Nucleus accumbens (tissue), 56 donors: ENCODE measurements at regions not wholly inside any gene's neighbourhood (a gene's known extent, or its start where the extent isn't known, plus 50 kb on each side); places are given as distances from the start of the nearest gene placed in this dataset.
"Not testable (repeated sequence)": the region's sequence is repeated elsewhere in the genome, so short reads cannot be mapped to it uniquely, and the experiment has no call there.

Experiments used
- DNase-seq, 56 donors: peaks; one replicate each; lab custom pipeline; 2025; lab: John Stamatoyannopoulos, UW

DNA sequence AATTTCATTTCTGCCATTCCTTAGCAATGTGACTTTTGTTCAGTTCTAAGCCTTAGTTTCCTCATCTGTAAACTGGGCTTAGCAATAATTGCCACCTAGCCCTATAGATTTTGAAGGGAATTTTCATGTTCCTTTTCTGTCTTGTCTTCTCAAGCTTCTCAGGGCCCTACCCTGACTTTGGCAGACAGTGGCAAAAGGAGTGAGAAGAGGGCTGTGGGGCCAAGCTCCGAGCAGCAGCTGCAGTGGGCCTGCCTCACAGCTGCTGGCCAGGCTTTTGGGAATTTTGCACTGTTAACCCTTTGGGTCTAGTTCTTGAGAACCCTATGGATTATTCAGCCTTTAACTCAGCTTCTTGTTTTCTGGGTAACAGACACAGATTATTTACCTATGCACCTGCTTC lies 67.6 kb upstream of the IGSF1 start:
- DNase-seq, result no peak

DNA sequence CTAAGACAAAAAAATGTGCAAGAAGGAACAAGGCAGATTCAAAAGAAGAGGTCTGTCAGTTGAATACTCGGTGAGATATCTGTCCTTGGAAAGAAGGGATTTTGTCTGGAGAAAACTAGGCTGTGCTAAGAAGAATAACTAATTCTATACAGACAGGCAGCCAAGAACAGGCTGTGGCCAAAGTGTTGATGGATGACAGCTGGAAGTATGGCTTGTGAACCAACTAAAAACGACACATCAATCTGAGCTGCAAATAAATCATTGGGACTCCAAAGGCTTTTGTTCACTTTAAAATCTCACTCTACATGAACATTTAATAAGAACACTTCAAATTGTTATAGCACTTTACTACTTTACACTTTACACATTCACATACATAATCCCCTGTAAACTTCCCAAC lies 70.5 kb upstream of the IGSF1 start:
- DNase-seq, result no peak

DNA sequence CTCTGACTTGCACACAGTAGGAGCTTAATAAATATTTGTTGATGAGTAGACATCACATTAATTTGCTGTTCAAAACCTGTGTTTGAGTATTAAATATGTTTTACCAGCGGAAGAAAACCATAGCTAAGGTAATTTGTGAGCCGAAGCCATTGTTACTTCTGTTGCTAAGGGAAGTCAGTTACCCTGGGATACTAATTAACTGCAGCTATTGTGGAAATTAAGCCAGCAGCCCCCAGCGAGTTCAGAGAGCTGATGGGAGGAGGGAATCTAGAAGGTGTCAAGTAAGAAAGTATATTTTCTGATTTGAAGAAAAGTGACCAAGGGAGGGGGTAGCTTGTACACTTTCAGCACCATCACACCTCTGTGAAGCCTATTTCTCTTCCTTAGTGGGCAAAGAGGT lies 76.7 kb upstream of the IGSF1 start:
- no peak for DNase-seq

DNA sequence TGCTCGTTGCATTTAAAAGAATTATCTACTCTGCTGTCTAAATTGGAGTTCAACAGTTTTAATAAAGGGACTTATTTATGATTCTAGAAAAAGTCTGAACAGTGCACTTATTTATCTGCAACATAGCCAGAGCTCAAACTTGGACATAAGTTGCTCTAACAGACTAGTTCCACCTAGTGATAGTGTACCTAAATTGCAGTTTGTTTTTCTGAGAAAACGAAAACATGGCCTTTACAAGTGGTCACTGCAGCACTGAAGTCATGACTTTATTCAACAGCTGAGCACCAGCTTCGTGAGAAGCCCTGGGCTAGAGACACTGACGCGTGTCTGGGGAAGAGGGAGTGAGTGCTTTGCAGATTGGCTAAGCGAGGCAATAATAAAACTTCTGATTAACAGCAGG lies 77.3 kb upstream of the IGSF1 start:
- peak in 2 of 56 donors; percentile 0 for DNase-seq

DNA sequence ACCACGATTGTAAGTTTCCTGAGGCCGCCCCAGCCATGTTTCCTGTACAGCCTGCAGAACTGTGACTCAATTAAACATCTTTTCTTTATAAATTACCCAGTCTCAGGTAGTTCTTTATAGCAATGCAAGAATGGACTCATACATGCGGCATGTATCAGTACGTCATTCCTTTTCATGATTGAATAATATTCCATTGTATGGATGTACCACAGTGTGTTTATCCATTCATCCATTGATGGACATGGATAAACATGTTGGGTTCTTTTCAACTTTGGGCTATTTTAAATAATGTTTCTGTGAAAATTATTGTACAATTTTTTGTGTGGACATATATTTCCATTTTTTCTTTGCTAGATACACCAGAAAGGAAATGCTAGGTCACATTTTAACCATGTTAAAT lies 99.2 kb upstream of the IGSF1 start:
- DNase-seq, result no peak

DNA sequence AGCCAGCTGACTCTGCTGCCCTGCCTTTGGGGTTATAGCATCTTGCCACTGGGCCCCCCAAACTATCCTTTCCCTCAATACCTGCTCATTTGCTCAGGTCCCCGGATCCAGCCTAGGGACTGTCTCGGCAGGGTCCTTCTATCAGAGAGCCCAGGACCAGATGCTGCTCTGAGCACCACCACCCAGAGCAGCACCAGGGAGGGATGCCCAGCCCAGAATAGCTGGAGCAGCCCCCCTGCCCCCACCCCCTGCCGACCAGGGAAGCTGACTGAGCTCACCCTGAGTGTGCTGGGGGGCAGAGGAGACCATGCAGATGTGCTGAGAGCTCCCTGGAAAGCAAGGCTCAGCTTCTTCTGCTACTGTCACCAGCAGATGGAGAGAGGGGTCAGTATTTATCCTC lies 103.6 kb upstream of the IGSF1 start:
- no peak for DNase-seq

DNA sequence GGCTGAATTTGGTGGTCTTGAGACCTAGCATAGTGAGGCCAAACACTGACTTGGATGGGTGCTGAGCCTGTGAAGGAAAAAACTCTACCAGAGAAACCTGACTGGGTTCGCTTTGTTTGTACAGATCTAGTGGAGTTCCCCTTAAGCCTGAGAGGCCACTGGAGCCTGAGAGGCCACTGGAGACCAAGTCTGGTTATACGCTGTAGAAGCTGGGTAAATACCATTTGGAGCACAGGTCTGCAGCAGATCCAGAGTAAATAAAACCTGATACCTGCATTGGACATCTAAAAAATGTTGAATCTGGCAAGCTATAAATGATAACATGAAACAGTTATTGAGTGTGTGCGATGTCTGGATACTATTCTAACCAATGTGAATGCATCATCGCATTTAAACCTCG lies 104.3 kb upstream of the IGSF1 start:
- no peak for DNase-seq

DNA sequence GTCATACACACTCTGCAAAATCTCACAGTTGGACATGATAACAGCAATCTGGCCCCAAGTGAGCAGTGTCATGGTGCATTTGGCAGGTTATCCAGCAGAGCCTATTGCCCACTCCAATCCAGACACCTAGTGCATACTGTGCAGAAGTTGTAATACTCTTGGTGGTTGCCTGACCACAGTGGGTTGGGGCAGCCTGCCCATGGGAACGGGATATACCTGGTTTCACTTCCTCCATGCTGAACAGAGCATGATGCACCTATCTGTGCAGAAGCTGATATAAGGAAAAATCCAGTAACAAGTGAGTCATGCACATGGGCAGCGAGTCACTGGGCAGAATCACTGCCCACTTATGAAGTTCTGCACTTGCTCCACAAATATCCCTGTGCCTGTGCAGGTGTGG lies 105.3 kb upstream of the IGSF1 start:
- no peak for DNase-seq

DNA sequence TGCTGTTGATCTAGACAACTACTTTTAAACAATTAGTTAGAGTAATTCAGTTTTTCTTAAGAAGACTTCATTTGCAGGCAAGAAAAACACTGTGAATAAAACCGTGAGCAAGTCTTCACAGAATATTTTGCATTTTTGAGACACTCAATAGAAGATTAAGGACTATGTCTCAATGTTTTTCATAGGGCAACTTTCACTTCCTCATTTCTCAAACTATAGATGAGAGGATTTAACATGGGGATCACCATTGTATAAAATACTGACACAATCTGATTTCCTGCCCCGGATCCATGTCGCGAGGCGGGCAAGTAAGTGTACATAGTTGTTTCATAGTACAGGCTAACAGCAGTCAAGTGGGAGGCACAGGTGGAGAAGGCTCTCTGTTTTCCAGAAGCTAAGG lies 108.8 kb upstream of the IGSF1 start:
- DNase-seq, result no peak

DNA sequence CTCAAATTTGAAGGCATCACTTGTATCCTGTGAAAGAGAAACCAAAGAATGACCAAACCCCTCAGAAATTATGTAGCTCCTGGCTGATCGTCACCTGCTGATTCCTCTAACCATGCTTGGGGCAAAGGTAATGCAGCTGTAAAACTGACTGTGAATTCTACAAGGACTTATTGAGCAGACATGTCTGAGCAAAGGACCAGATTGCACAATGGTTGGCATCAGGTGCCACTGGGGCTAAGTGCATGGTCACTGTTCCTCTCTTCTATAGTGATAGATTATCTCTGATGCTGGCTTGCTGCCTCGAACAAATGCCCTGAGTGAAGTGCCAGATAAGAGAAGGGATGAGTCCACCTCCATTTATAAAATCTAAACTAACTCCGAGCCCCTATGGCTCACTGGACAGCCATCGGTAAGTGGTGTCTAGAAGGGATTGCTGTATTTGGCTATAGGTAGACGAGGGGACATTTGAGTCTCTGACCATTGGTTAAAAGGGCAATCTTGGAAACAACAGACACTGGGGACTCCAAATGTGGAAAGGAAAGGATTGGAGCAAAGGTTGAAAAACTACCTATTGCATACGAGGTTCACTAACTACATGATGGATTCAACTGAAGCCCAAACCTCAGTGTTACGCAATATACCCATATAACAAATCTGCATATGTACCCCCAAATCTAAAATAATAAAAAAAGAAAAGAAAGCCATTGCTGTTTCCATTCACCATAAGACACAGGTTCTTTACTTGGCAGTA lies 110.7 kb upstream of the IGSF1 start:
- DNase-seq, result no peak

DNA sequence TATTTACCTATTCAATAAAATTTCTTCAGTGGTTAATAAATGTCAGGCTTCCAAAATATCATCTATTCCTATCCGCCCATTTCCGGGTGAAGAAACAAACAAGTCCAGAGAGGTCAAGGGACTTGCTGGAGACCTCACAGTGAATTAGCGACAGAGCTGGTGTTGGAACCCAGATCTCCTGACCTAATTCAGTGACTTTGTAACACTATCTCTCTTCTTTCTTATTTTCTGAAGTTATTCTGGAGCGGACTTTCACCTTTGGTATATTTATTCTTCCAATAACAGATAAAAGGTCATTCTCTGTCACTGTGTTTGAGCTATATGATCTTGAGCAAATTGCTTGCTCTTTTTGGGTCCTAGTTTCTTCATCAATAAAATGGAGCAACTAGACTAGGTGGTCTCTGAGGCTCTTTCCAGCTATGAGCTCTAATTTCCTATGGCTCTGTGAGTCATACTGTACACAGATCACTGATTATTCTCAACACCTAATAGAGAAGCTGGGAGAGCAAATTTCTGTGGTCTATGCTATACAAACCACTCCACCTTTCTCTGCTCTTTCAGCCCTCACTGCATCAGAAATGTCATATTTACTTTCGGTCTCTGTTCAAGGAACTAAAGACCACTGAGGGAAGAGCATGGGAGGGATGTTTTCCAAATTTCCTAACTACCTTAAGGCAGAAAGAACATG lies 113.2 kb upstream of the IGSF1 start:
- DNase-seq, result no peak

DNA sequence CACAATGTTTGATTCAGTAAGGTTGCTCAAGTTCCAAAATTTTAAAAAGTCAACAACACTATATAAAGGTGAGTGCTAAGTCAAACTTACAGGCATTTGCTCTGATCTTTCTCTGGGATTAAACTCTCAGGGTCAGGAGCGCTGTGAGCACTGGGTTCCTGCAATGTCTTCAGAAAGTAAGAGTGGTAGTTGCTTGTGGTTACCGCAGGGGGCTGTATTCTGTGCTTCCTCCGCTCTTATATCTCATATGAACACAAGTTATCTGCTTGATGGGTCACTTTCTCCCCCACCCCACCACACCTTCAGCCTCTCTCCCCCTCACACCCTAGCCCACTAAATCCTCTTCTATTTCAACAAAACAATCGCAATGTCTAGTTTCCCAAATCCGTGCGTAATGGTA lies 116.4 kb upstream of the IGSF1 start:
- DNase-seq, result no peak

DNA sequence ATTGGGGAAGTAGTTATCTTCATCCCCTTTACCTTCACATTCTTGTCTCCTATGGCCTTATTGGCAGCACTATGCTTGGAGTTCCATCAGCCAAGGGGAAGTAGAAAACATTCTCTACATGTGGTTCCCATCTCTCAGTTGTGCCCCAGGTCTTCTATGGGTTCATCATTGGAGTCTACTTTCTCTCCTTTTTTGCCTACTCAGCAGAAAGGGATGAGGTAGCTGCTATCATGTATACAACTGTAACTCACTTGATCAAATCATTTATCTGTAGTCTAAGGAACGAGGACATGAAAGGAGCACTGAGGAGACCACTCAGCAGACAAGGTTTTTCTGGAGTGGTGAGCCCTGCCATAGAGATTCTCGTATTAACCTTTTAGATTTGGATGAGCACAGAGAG lies 119.0 kb upstream of the OR13H1 start:
- DNase-seq, result no peak

DNA sequence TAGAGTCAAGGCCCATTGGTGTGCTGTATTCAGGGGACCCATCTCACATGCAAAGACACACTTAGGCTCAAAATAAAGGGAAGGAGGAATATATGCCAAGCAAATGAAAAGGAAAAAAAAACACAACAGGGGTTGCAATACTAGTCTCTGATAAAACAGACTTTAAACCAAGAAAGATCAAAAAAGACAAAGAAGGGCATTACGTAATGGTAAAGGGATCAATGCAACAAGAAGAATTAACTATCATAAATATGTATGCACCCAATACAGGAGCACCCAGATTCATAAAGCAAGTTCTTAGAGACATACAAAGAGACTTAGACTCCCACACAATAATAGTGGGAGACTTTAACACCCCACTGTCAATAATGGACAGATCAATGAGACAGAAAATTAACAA lies 113.4 kb upstream of the OR13H1 start:
- DNase-seq, result not testable (repeated sequence)

DNA sequence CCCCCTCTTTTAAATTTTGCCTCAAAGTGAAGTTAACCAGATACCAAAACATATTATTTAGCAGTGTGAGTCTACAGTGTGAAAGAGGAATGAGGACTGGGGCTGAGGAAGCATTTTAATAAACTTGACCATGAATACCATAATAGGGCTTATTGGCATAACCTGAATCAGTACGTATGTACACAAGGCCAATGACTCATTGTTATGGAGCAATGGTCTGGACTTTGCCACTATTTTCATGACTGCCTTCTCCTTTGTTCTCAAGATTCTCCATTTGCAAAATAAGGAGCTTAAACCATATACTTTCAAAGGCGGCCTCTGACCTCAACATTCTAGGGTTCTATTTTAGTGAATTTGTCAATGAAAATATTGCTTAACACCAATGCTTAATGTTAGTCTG lies 102.8 kb upstream of the OR13H1 start:
- no peak for DNase-seq

DNA sequence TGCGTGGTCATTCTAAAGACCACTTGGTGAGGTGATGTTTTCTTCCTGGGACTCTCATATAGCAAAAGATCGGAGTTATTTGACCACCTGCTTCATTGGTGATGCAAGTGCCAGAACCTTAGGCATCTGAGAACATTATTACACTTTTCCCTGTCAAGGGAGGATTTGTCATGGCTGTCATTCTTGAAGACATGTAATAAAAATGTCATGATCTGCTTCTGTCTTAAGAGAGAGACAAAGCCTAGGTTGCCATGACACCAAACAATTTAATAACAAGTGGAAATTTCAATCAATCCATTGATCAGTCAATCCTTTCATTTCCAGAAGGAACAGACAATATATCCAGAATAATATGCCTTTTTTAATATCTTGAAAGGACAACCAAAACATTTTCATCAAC lies 97.9 kb upstream of the OR13H1 start:
- no peak for DNase-seq

DNA sequence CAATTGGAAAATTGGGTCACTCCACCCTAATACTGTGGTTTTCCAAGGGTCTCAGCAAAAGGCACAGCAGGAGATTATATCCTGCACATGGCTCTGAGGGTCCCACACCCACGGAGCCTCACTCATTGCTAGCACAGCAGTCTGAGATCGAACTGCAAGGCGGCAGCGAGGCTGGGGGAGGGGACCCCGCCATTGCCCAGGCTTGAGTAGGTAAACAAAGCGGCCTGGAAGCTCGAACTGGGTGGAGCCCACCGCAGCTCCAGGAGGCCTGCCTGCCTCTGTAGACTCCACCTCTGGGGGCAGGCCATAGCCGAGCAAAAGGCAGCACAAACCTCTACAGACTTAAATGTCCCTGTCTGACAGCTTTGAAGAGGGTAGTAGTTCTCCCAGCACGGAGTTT lies 82.0 kb upstream of the OR13H1 start:
- not testable (repeated sequence) for DNase-seq

DNA sequence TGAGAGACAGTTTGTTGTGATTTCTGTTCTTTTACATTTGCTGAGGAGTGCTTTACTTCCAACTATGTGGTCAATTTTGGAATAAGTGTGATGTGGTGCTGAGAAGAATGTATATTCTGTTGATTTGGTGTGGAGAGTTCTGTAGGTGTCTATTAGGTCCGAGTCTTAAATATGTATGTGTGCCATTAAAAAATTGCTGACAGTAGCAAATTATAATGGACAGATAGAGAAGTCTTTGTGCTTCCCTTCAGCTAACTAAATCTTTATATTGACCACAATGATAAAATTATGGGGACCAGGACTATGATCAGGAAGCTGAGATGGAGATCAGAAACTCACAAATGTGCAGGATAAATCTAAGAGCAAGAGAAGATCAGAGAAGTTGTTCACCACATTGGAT lies 70.1 kb upstream of the OR13H1 start:
- not testable (repeated sequence) for DNase-seq

DNA sequence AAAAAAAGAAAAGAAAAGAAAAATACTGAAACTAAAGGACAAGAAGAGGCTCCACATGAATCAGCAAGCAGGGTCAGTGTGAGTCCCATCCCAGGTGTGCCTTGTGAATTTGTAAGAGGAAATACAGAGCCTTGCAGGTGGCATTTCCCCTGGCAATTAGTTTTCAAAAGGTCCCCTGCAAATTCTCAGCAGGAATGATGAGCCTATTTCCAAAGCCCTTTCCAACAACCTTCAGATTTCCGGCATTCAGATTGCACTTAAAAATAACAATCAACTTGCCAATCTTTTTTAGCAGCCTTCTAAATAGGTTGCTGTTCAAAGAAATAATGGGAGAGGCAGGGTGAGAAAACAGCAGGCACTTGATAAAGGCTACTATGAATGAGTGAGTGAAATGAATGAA lies 66.4 kb upstream of the OR13H1 start:
- DNase-seq, result no peak
